A673 (cell line): ENCODE measurements at regions not wholly inside any gene's neighbourhood (a gene's known extent, or its start where the extent isn't known, plus 50 kb on each side); places are given as distances from the start of the nearest gene placed in this dataset.

Experiments
- BruUV-seq: library from RNA; stranded (reverse); fragments of 400-500 nt; replicated peaks from 2 replicates; lab custom pipeline; 2021; lab: Mats Ljungman, UMichigan
- CTCF ChIA-PET: fragments of 300-600 bp; sonication (Branson Sonifier 250); formaldehyde crosslinking; loops from one replicate; lab custom pipeline; 2022; ENCODE audit warnings: antibody characterized with exemption; lab: Charles Lee
- POLR2A ChIA-PET: fragments of 300-600 bp; sonication (Branson Sonifier 250); formaldehyde crosslinking; loops from one replicate; lab custom pipeline; 2022; ENCODE audit warnings: antibody characterized with exemption; ENCODE audit not compliant: low non-redundant PET; lab: Charles Lee
- DNase-seq: peaks from one replicate; pipeline ENCODE4 v3.0.0-alpha.2; 2015; ENCODE audit warnings: low spot score
- H3K27ac ChIP-seq: fragments of 200-600 bp; sonication (generic); 2 replicates; pipeline ENCODE4 v1.5.1; 2016; ENCODE audit warnings: mixed run types, low read depth, mild to moderate bottlenecking, mixed read lengths, antibody characterized with exemption, low read length; ENCODE audit not compliant: poor library complexity, severe bottlenecking
- H3K27me3 ChIP-seq: fragments of 200-600 bp; sonication (generic); replicated peaks from 2 replicates; pipeline ENCODE4 v1.6.1; 2017; ENCODE audit warnings: mixed run types, low read depth, mild to moderate bottlenecking, mixed read lengths, antibody characterized with exemption, low read length; ENCODE audit not compliant: insufficient read depth, poor library complexity
- H3K36me3 ChIP-seq: fragments of 200-600 bp; sonication (generic); 2 replicates; pipeline ENCODE4 v1.6.1; 2016; ENCODE audit warnings: mixed run types, mild to moderate bottlenecking, mixed read lengths, antibody characterized with exemption, low read length; ENCODE audit not compliant: insufficient read depth, poor library complexity, severe bottlenecking
- H3K4me1 ChIP-seq: fragments of 200-600 bp; sonication (generic); 2 replicates; pipeline ENCODE4 v1.6.1; 2017; ENCODE audit warnings: mixed run types, mild to moderate bottlenecking, mixed read lengths, antibody characterized with exemption, low read length; ENCODE audit not compliant: insufficient read depth, poor library complexity, severe bottlenecking
- H3K4me3 ChIP-seq: fragments of 200-600 bp; sonication (generic); 2 replicates; pipeline ENCODE4 v1.5.1; 2016; ENCODE audit warnings: low read depth, mixed run types, mild to moderate bottlenecking, mixed read lengths, low read length; ENCODE audit not compliant: poor library complexity, severe bottlenecking
- H3K9me3 ChIP-seq: fragments of 200-600 bp; sonication (generic); 2 replicates; pipeline ENCODE4 v1.6.1; 2016; ENCODE audit warnings: mixed run types, low read depth, mild to moderate bottlenecking, mixed read lengths, antibody characterized with exemption, low read length; ENCODE audit not compliant: poor library complexity, severe bottlenecking
- EZH2 ChIP-seq: fragments of 200-600 bp; sonication (generic); IDR thresholded peaks from 2 replicates; pipeline ENCODE4 v1.6.1; 2017; ENCODE audit warnings: borderline replicate concordance, low read depth, mild to moderate bottlenecking, mixed read lengths, antibody characterized with exemption, low read length; ENCODE audit not compliant: poor library complexity, severe bottlenecking
- intact Hi-C: fragments of 100-400 bp; cut with micrococcal nuclease; formaldehyde crosslinking; loops from one replicate; pipeline ENCODE4 v1.10.0; 2022; ENCODE audit not compliant: unreplicated experiment
- TF ChIP-seq, protein P1 (sequence below): fragments of 300-800, 200-600 bp; sonication (generic); conservative IDR thresholded peaks from 2 replicates; pipeline ENCODE4 v1.5.1; 2017; ENCODE audit warnings: low read depth, mild to moderate bottlenecking, antibody characterized with exemption, low read length, moderate library complexity, mixed read lengths

DNA sequence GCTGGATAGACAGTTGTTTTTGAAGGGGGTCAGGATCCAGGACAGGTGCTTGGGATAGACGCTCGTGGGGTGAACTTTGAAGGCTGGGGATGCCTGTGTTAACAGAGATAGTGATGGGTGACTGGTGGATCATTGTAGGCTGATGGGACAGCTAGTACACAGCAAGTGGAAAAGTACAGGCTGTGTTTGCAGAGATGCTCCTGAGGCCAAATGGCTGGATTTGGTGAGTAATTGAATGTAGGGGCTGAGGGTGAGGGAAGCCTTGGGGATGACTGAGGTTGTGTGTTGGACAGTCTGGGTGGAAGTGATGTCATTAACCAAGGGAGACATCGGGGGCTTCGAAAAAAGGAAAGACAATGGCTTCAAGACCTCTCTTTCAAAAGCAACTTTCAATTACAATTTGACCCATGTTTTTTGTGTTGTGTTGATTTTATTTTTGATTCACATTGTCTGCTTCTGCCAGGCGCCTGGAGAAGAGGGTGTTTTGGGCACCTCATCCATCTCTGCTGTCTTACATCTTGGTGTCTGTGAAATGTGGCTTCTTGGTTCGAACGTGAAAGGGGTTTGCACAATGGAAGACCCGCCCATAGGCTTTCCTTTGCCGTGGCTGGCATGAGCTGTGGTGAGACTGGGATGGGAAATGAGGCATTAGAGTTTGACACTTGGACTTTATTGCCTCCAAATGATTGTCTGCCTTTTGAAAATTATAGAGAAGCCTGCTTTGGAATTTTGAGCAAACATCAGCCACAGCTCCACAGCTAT lies 147.5 kb downstream of the FOXD2 start:
- Histone ChIP-seq H3K4me3 (no peak overlapping the region), H3K36me3 (no peaks in the 10 kb centered on the region), H3K27me3 (peaks cover 72% of the 10 kb centered on the region), H3K4me1 (no peaks in the 10 kb centered on the region), H3K27ac (no peak overlapping the region), H3K9me3 (no peaks in the 10 kb centered on the region)
- no TSS peak for BruUV-seq
- CTCF ChIA-PET, result no interaction called here
- no peak for DNase-seq
- TF ChIP-seq, protein P1, sequence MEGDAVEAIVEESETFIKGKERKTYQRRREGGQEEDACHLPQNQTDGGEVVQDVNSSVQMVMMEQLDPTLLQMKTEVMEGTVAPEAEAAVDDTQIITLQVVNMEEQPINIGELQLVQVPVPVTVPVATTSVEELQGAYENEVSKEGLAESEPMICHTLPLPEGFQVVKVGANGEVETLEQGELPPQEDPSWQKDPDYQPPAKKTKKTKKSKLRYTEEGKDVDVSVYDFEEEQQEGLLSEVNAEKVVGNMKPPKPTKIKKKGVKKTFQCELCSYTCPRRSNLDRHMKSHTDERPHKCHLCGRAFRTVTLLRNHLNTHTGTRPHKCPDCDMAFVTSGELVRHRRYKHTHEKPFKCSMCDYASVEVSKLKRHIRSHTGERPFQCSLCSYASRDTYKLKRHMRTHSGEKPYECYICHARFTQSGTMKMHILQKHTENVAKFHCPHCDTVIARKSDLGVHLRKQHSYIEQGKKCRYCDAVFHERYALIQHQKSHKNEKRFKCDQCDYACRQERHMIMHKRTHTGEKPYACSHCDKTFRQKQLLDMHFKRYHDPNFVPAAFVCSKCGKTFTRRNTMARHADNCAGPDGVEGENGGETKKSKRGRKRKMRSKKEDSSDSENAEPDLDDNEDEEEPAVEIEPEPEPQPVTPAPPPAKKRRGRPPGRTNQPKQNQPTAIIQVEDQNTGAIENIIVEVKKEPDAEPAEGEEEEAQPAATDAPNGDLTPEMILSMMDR, result no peak
- no peak for TF ChIP-seq EZH2
- intact Hi-C loops, result loop anchor here (10.0 kb wide), 1 partner anchor 151 kb away; the partner anchor contains the start of gene FOXD2
- POLR2A ChIA-PET, result no interaction called here

DNA sequence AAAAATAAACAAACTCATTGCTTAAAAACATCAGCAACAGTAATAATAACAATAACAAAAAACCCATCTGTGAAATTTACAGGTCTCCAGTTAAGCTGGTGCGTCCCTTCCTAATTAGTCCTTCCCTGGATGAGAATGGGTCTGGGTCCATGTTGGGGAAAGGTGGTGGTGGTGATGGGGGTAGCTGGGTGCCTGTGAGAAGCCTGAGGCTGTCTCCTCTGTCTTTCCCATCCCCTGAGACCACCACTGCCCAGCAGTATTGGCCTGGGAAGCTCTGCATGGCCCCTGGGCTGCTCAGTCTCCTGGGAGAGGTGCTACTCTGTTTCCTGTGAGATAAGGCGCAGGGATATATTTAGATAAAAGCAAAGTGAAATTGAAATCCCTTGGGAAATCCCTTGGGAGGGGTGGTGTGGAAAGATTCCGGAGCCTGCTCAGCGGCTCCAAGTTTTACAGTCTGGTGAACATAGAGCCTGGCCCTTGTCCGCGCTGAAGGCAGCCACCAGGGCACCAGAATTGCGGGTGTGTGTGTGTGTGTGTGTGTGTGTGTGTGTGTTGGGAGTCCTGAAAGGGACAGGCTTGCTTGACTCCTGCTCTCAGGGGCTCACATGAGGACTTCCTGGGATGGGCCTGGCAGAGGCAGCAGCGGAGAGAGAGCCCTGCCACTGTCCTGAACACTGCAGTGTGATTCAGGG lies 150.2 kb downstream of the FOXD2 start:
- peaks cover 66% of the 10 kb centered on the region for H3K27me3 ChIP-seq
- TF ChIP-seq, protein P1, result no peak
- no peak for TF ChIP-seq EZH2
- intact Hi-C loops, result loop anchor here (10.0 kb wide), 1 partner anchor 153 kb away; the partner anchor contains the start of gene FOXD2
- no peak overlapping the region for H3K27ac ChIP-seq
- H3K9me3 ChIP-seq, result no peaks in the 10 kb centered on the region
- no peak for DNase-seq
- no TSS peak for BruUV-seq
- no peaks in the 10 kb centered on the region for H3K4me1 ChIP-seq
- no peaks in the 10 kb centered on the region for H3K36me3 ChIP-seq
- no peak overlapping the region for H3K4me3 ChIP-seq
- CTCF ChIA-PET, result no interaction called here
- POLR2A ChIA-PET, result no interaction called here

DNA sequence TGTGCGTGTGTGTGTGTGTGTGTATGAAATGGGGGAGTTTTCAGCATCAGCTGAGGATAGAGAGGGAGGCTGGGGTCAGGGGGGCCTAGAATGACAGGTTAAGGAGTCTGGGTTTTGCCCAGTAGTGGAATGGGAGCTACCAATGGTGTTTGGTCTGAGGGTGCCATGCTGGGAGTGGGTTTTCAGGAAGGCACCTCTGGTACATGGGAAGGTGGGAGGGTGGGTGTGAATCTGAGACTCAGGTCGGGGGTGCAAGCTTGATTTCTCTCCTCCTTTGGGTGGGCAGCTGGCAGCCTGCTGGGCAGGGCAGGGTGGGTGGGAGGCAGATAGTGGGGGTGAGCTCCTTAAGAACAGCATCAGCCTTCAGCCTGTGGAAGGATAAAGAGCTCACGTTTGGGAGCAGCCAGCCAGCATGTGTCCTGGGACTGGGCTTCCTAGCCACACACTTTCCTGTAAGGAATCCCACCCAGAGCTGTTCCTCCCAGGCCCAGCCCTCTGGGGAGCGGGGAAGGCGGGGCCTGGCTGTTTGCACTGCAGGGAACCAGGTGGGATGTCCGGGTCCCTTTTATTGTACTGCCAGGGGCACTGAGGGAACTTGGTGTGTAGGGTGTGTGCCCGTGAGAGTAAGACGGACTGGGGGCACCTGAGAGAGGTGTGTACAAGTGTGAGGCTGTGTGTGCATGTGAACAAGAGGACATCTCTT lies 152.8 kb downstream of the FOXD2 start:
- Histone ChIP-seq H3K36me3 (no peaks in the 10 kb centered on the region), H3K27me3 (peaks cover 67% of the 10 kb centered on the region), H3K4me3 (no peak overlapping the region), H3K27ac (no peak overlapping the region), H3K4me1 (no peaks in the 10 kb centered on the region), H3K9me3 (no peaks in the 10 kb centered on the region)
- BruUV-seq, result no TSS peak
- ChIA-PET POLR2A (no interaction called here), CTCF (no interaction called here)
- intact Hi-C loops, result no loop called here
- TF ChIP-seq, protein P1, result no peak
- no peak for TF ChIP-seq EZH2
- no peak for DNase-seq
